Neural progenitor cell (in vitro differentiated cells): ENCODE measurements at regions not wholly inside any gene's neighbourhood (a gene's known extent, or its start where the extent isn't known, plus 50 kb on each side); places are given as distances from the start of the nearest gene placed in this dataset.

Experiments used
- EZH2 ChIP-seq: fragments of 200-600 bp; sonication (generic); IDR thresholded peaks from 2 replicates; pipeline ENCODE4 v1.6.1; 2017; ENCODE audit warnings: antibody characterized with exemption, mild to moderate bottlenecking, moderate library complexity
- EZH2phosphoT487 ChIP-seq: fragments of 200-600 bp; sonication (generic); IDR thresholded peaks from 2 replicates; pipeline ENCODE4 v1.6.1; 2017; ENCODE audit warnings: antibody characterized with exemption
- TF ChIP-seq, protein P1 (sequence below): fragments of 200-600 bp; sonication (generic); IDR thresholded peaks from 2 replicates; pipeline ENCODE4 v1.5.1; 2017; ENCODE audit warnings: antibody characterized with exemption, mild to moderate bottlenecking

DNA sequence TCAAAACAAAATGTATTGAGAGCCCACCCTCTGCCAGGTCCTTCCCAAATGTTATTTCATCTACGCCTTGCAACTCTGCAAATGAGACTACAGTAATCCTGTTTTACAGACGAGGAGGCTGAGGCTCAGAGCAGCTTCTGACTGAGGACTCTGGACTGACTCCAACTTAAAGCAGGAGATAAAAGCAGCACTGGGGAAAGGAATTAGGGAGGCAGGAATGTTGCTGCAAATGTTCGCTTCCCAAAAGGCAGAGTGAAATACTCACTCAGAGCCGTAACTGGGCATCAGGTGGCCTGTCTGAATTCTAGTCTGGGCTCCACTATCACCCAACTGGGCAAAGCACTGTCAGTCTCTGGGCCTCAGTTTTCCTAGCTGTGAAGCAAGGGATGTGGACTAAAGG is 94.7 kb upstream of the SRD5A3 start:
- TF ChIP-seq, protein P1, sequence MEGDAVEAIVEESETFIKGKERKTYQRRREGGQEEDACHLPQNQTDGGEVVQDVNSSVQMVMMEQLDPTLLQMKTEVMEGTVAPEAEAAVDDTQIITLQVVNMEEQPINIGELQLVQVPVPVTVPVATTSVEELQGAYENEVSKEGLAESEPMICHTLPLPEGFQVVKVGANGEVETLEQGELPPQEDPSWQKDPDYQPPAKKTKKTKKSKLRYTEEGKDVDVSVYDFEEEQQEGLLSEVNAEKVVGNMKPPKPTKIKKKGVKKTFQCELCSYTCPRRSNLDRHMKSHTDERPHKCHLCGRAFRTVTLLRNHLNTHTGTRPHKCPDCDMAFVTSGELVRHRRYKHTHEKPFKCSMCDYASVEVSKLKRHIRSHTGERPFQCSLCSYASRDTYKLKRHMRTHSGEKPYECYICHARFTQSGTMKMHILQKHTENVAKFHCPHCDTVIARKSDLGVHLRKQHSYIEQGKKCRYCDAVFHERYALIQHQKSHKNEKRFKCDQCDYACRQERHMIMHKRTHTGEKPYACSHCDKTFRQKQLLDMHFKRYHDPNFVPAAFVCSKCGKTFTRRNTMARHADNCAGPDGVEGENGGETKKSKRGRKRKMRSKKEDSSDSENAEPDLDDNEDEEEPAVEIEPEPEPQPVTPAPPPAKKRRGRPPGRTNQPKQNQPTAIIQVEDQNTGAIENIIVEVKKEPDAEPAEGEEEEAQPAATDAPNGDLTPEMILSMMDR = no peak
- no peak for TF ChIP-seq EZH2
- no peak for TF ChIP-seq EZH2phosphoT487
